GM23248 (cell line): ENCODE measurements at regions not wholly inside any gene's neighbourhood (a gene's known extent, or its start where the extent isn't known, plus 50 kb on each side); places are given as distances from the start of the nearest gene placed in this dataset.

ENCODE experiments used
- EZH2 ChIP-seq: fragments of 200-600 bp; sonication (generic); IDR thresholded peaks from 2 replicates; pipeline ENCODE4 v1.6.1; 2018; ENCODE audit warnings: antibody characterized with exemption, mild to moderate bottlenecking; ENCODE audit not compliant: insufficient read depth, poor library complexity, severe bottlenecking
- EZH2phosphoT487 ChIP-seq: fragments of 200-600 bp; sonication (generic); IDR thresholded peaks from 2 replicates; pipeline ENCODE4 v1.6.1; 2018; ENCODE audit warnings: antibody characterized with exemption, moderate library complexity, mild to moderate bottlenecking, low read depth; ENCODE audit not compliant: insufficient read depth

GRCh38 chr11:111101881-111102280 lies 143.6 kb upstream of the POU2AF2 start:
- no peak for TF ChIP-seq EZH2phosphoT487
- no peak for TF ChIP-seq EZH2
